ENCODE measurements at regions not wholly inside any gene's neighbourhood (a gene's known extent, or its start where the extent isn't known, plus 50 kb on each side); places are given as distances from the start of the nearest gene placed in this dataset.

GRCh38 chr5:135130261-135131215 is 96.5 kb upstream of the PITX1 start:
- TF ChIP-seq POLR2AphosphoS5 (IDR thresholded peaks at IDR 0.05; ENCODE audit: low read length): no peak
- no peak for TF ChIP-seq GATAD2B (conservative IDR thresholded peaks at IDR 0.05; ENCODE audit: low read depth)
- TF ChIP-seq CBFB (IDR thresholded peaks at IDR 0.05; ENCODE audit: low read depth): no peak
